ENCODE measurements at regions not wholly inside any gene's neighbourhood (a gene's known extent, or its start where the extent isn't known, plus 50 kb on each side); places are given as distances from the start of the nearest gene placed in this dataset.

DNA sequence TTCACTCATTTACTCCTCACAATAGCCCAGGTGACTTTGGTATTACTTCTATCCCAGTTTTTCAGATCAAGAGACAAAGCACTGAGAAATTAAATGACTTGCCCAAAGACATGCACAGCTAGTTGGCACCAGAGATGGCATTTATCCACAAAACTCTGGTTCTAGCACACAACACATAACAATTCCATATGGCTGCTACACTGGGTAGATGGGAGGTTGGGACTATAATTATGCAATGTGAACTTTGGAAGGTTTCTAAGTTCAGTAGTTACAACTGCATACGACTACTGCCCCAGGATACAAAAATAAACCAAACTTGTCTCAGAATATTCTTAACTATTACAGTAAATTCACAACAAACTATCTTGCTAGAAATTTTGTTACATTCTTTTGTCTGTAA lies 54.2 kb upstream of the MLIP start:
- Histone ChIP-seq H3K9me2 (replicated peaks; ENCODE audit: low read depth, low read length) (no peaks in the 10 kb centered on the region), H3K9ac (ENCODE audit: low read depth, low read length, poor library complexity, severe bottlenecking) (no peak overlapping the region), H3K9me3 (ENCODE audit: insufficient read depth, low read depth, low read length) (no peaks in the 10 kb centered on the region), H3K4me3 (ENCODE audit: low read length, poor library complexity, severe bottlenecking) (no peak overlapping the region), H3K36me3 (ENCODE audit: insufficient read depth, low read length) (no peaks in the 10 kb centered on the region), H3K4me1 (ENCODE audit: insufficient read depth, low read length, poor library complexity, severe bottlenecking) (peaks cover 14% of the 10 kb centered on the region), H2AFZ (ENCODE audit: low read length) (no peak overlapping the region), H3K79me2 (ENCODE audit: insufficient read depth, low read length) (no peaks in the 10 kb centered on the region), H3K27me3 (ENCODE audit: insufficient read depth, low read length, poor library complexity, severe bottlenecking) (no peaks in the 10 kb centered on the region), H3F3A (ENCODE audit: low read depth) (no peaks in the 10 kb centered on the region), H4K20me1 (ENCODE audit: insufficient read depth, low read length, poor library complexity, severe bottlenecking) (no peaks in the 10 kb centered on the region), H3K4me2 (ENCODE audit: low read depth, low read length, poor library complexity, severe bottlenecking) (no peak overlapping the region)
- TF ChIP-seq, protein P1, sequence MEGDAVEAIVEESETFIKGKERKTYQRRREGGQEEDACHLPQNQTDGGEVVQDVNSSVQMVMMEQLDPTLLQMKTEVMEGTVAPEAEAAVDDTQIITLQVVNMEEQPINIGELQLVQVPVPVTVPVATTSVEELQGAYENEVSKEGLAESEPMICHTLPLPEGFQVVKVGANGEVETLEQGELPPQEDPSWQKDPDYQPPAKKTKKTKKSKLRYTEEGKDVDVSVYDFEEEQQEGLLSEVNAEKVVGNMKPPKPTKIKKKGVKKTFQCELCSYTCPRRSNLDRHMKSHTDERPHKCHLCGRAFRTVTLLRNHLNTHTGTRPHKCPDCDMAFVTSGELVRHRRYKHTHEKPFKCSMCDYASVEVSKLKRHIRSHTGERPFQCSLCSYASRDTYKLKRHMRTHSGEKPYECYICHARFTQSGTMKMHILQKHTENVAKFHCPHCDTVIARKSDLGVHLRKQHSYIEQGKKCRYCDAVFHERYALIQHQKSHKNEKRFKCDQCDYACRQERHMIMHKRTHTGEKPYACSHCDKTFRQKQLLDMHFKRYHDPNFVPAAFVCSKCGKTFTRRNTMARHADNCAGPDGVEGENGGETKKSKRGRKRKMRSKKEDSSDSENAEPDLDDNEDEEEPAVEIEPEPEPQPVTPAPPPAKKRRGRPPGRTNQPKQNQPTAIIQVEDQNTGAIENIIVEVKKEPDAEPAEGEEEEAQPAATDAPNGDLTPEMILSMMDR (conservative IDR thresholded peaks at IDR 0.05; ENCODE audit: low read length) = no peak
- no peak for TF ChIP-seq EZH2phosphoT487 (IDR thresholded peaks at IDR 0.05; ENCODE audit: borderline replicate concordance)

DNA sequence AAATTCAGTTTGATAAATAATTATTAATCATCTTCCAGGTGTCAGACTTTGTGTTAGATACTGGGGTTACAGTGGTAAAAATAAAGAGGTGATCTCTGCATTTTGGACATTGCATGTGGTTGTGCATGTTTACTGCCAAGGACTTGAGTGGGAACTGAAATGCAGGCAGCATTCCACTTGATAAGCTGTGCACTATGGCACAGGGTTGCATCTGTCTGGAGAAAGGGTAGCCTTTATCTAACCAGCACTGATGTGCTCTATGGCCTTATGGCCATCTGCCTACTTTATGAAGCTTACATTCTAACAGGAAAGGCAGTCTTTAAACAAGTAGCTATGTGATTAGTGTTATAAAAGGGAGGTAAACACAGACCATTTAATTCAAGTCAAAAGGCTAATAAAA lies 53.0 kb upstream of the MLIP start:
- Histone ChIP-seq H3K4me1 (ENCODE audit: insufficient read depth, low read length, poor library complexity, severe bottlenecking) (peaks cover 14% of the 10 kb centered on the region), H3K4me3 (ENCODE audit: low read length, poor library complexity, severe bottlenecking) (no peak overlapping the region), H3K36me3 (ENCODE audit: insufficient read depth, low read length) (no peaks in the 10 kb centered on the region), H2AFZ (ENCODE audit: low read length) (no peak overlapping the region), H3K79me2 (ENCODE audit: insufficient read depth, low read length) (no peaks in the 10 kb centered on the region), H4K20me1 (ENCODE audit: insufficient read depth, low read length, poor library complexity, severe bottlenecking) (no peaks in the 10 kb centered on the region), H3K9me2 (replicated peaks; ENCODE audit: low read depth, low read length) (no peaks in the 10 kb centered on the region), H3K9me3 (ENCODE audit: insufficient read depth, low read depth, low read length) (no peaks in the 10 kb centered on the region), H3K4me2 (ENCODE audit: low read depth, low read length, poor library complexity, severe bottlenecking) (no peak overlapping the region), H3K9ac (ENCODE audit: low read depth, low read length, poor library complexity, severe bottlenecking) (no peak overlapping the region), H3F3A (ENCODE audit: low read depth) (no peaks in the 10 kb centered on the region), H3K27me3 (ENCODE audit: insufficient read depth, low read length, poor library complexity, severe bottlenecking) (no peaks in the 10 kb centered on the region)
- TF ChIP-seq EZH2phosphoT487 (IDR thresholded peaks at IDR 0.05; ENCODE audit: borderline replicate concordance) = no peak
- TF ChIP-seq, protein P1 (conservative IDR thresholded peaks at IDR 0.05; ENCODE audit: low read length) = no peak

DNA sequence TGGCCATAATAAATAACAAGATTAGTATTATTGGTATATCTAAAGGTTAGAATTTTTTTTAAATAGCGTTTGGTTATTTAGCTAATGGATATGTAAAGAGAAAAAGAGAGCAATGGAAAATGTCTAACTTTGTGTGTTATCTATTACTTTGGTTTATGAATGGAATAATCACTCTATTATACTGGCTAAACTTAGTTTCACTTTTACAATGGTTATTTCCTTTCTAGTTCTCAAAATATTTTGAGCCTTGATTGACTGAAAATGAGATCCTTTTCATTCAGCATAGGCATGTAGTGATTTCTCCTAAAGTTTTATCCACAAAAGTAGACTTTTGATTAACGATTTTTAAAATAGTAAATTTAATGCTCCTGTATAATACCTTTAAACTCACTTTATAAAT lies 51.6 kb upstream of the MLIP start:
- no peak overlapping the region for H3K9ac ChIP-seq (ENCODE audit: low read depth, low read length, poor library complexity, severe bottlenecking)
- peak overlapping the region; percentile 32; the same call in 1 of the 2 replicates for H2AFZ ChIP-seq (ENCODE audit: low read length)
- no peaks in the 10 kb centered on the region for H4K20me1 ChIP-seq (ENCODE audit: insufficient read depth, low read length, poor library complexity, severe bottlenecking)
- no peaks in the 10 kb centered on the region for H3K9me2 ChIP-seq (replicated peaks; ENCODE audit: low read depth, low read length)
- no peaks in the 10 kb centered on the region for H3K79me2 ChIP-seq (ENCODE audit: insufficient read depth, low read length)
- TF ChIP-seq EZH2phosphoT487 (IDR thresholded peaks at IDR 0.05; ENCODE audit: borderline replicate concordance) = no peak
- TF ChIP-seq, protein P1 (conservative IDR thresholded peaks at IDR 0.05; ENCODE audit: low read length) = no peak
- no peaks in the 10 kb centered on the region for H3F3A ChIP-seq (ENCODE audit: low read depth)
- H3K27me3 ChIP-seq (ENCODE audit: insufficient read depth, low read length, poor library complexity, severe bottlenecking) = no peaks in the 10 kb centered on the region
- peak overlapping the region; percentile 52 for H3K4me2 ChIP-seq (ENCODE audit: low read depth, low read length, poor library complexity, severe bottlenecking)
- peaks cover 14% of the 10 kb centered on the region for H3K4me1 ChIP-seq (ENCODE audit: insufficient read depth, low read length, poor library complexity, severe bottlenecking)
- no peaks in the 10 kb centered on the region for H3K9me3 ChIP-seq (ENCODE audit: insufficient read depth, low read depth, low read length)
- peak overlapping the region; percentile 31 for H3K4me3 ChIP-seq (ENCODE audit: low read length, poor library complexity, severe bottlenecking)
- H3K36me3 ChIP-seq (ENCODE audit: insufficient read depth, low read length) = no peaks in the 10 kb centered on the region

Measured in Loucy (cell line).